HL-60 (cell line): ENCODE measurements at regions not wholly inside any gene's neighbourhood (a gene's known extent, or its start where the extent isn't known, plus 50 kb on each side); places are given as distances from the start of the nearest gene placed in this dataset.

Experiments
- GABPA ChIP-seq: IDR thresholded peaks from 2 replicates; pipeline ENCODE4 v1.6.1; 2012; ENCODE audit warnings: low read depth
- TF ChIP-seq, protein P1 (sequence below): IDR thresholded peaks from one replicate; pipeline ENCODE4 v1.5.1; 2011; ENCODE audit warnings: low read length, control low read depth, inconsistent platforms; ENCODE audit not compliant: insufficient read depth

DNA sequence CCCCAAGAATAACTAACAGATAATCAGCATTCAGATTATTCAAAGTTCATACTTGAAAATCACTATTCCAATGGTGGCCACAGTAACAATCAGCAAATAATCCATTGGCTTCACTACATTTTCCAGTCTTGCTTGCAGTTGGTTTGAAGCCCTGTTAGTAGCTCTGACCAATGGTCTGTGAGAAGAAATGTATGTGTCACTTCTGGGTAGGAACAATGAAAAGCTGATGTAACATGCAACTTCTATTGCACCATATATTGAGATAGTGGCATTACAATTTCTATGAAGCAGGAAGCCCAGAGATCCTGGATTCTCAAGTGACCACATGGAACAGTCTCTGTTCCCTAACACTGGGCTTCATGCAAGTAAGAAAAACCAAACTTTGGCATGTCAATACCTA lies 250.9 kb upstream of the DAB1 start:
- no peak for TF ChIP-seq GABPA
- TF ChIP-seq, protein P1, sequence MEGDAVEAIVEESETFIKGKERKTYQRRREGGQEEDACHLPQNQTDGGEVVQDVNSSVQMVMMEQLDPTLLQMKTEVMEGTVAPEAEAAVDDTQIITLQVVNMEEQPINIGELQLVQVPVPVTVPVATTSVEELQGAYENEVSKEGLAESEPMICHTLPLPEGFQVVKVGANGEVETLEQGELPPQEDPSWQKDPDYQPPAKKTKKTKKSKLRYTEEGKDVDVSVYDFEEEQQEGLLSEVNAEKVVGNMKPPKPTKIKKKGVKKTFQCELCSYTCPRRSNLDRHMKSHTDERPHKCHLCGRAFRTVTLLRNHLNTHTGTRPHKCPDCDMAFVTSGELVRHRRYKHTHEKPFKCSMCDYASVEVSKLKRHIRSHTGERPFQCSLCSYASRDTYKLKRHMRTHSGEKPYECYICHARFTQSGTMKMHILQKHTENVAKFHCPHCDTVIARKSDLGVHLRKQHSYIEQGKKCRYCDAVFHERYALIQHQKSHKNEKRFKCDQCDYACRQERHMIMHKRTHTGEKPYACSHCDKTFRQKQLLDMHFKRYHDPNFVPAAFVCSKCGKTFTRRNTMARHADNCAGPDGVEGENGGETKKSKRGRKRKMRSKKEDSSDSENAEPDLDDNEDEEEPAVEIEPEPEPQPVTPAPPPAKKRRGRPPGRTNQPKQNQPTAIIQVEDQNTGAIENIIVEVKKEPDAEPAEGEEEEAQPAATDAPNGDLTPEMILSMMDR, result no peak
